CD14-positive monocyte (primary cell): ENCODE measurements at regions not wholly inside any gene's neighbourhood (a gene's known extent, or its start where the extent isn't known, plus 50 kb on each side); places are given as distances from the start of the nearest gene placed in this dataset.
A peak's percentile ranks its signal among the peaks of the same experiment; 100 is the strongest.
"Not testable (repeated sequence)": the region's sequence is repeated elsewhere in the genome, so short reads cannot be mapped to it uniquely, and the experiment has no call there.

Experiments
- DNase-seq, 3 donors: peaks; one replicate each; pipeline ENCODE4 v3.0.0-alpha.2; 2011 to 2022
- H2AFZ ChIP-seq: 2 replicates; pipeline ENCODE4 v1.6.0; 2012; ENCODE audit warnings: mild to moderate bottlenecking, low read depth, low read length, inconsistent platforms; ENCODE audit not compliant: insufficient read depth, poor library complexity, severe bottlenecking
- H3K27ac ChIP-seq, 2 donors: 1 replicate in 1 of 2; 2 replicates in 1 of 2; pipeline ENCODE4 v1.5.1; 2012 to 2013; ENCODE audit warnings: low read length in 2 of 2, control low read depth in 1 of 2, inconsistent platforms in 1 of 2, low read depth in 1 of 2, mild to moderate bottlenecking in 1 of 2
- H3K27me3 ChIP-seq, 2 donors: one replicate each; pipeline versions ENCODE4 v1.6.0 to v1.6.1; 2011 to 2013; ENCODE audit warnings: low read length in 2 of 2; ENCODE audit not compliant: control insufficient read depth in 2 of 2, insufficient read depth in 2 of 2
- H3K36me3 ChIP-seq, 2 donors: replicated peaks in 1 of 2; 1 replicate in 1 of 2; 2 replicates in 1 of 2; pipeline versions ENCODE4 v1.5.1 to v1.6.1; 2012 to 2013; ENCODE audit warnings: low read length in 2 of 2, control low read depth in 1 of 2, inconsistent platforms in 1 of 2, mild to moderate bottlenecking in 1 of 2; ENCODE audit not compliant: insufficient read depth in 2 of 2, control insufficient read depth in 1 of 2
- H3K4me1 ChIP-seq, 2 donors: 1 replicate in 1 of 2; 2 replicates in 1 of 2; pipeline versions ENCODE4 v1.5.1 to v1.6.1; 2012 to 2013; ENCODE audit warnings: low read length in 2 of 2, control low read depth in 1 of 2, inconsistent platforms in 1 of 2, mild to moderate bottlenecking in 1 of 2, moderate library complexity in 1 of 2; ENCODE audit not compliant: insufficient read depth in 2 of 2, control insufficient read depth in 1 of 2
- H3K4me2 ChIP-seq: replicated peaks from 2 replicates; pipeline ENCODE3; 2012; ENCODE audit warnings: low read length, moderate library complexity, mild to moderate bottlenecking; ENCODE audit not compliant: poor library complexity, severe bottlenecking; ENCODE audit errors: extremely low read depth
- H3K4me3 ChIP-seq, 3 experiments: fragments of 200-600 bp in 1 of 3; sonication (generic) in 1 of 3; replicated peaks in 1 of 3; 1 replicate in 2 of 3; 2 replicates in 1 of 3; pipeline ENCODE4 v1.5.1; 2011 to 2013; ENCODE audit warnings: low read length in 3 of 3, mild to moderate bottlenecking in 3 of 3, control low read depth in 2 of 3, low read depth in 2 of 3, inconsistent platforms in 1 of 3, moderate library complexity in 1 of 3
- H3K79me2 ChIP-seq: 2 replicates; pipeline ENCODE4 v1.6.0; 2012; ENCODE audit warnings: mild to moderate bottlenecking, control low read depth, inconsistent platforms, low read length, moderate library complexity; ENCODE audit not compliant: insufficient read depth
- H3K9ac ChIP-seq: 2 replicates; pipeline ENCODE4 v1.6.0; 2017; ENCODE audit warnings: low read length, mild to moderate bottlenecking; ENCODE audit not compliant: insufficient read depth, poor library complexity, severe bottlenecking
- H3K9me3 ChIP-seq, 2 donors: replicated peaks in 1 of 2; 1 replicate in 1 of 2; 2 replicates in 1 of 2; pipeline versions ENCODE4 v1.5.1 to v1.6.1; 2012 to 2013; ENCODE audit warnings: low read length in 2 of 2, control low read depth in 1 of 2; ENCODE audit not compliant: control insufficient read depth in 1 of 2, insufficient read depth in 1 of 2
- H4K20me1 ChIP-seq: 2 replicates; pipeline ENCODE4 v1.6.0; 2012; ENCODE audit warnings: mild to moderate bottlenecking, low read length, control low read depth, moderate library complexity; ENCODE audit not compliant: insufficient read depth
- H3K27ac Mint-ChIP-seq, 7 donors: one replicate each; pipeline ENCODE4 v1.8.0; 2020; ENCODE audit warnings: mild to moderate bottlenecking in 7 of 7, mixed read lengths in 7 of 7, moderate library complexity in 6 of 7, inconsistent platforms in 2 of 7
- H3K27me3 Mint-ChIP-seq, 3 donors: one replicate each; pipeline ENCODE4 v1.8.0; 2021 to 2022; ENCODE audit warnings: low read depth in 3 of 3, mild to moderate bottlenecking in 3 of 3, mixed read lengths in 3 of 3, moderate library complexity in 3 of 3, inconsistent platforms in 1 of 3
- H3K36me3 Mint-ChIP-seq, 2 donors: one replicate each; pipeline ENCODE4 v1.8.0; 2020; ENCODE audit warnings: mixed read lengths in 2 of 2, inconsistent platforms in 1 of 2, mild to moderate bottlenecking in 1 of 2
- H3K4me1 Mint-ChIP-seq: one replicate; pipeline ENCODE4 v1.8.0; 2020; ENCODE audit warnings: mild to moderate bottlenecking, mixed read lengths
- H3K4me3 Mint-ChIP-seq, 2 donors: one replicate each; pipeline ENCODE4 v1.8.0; 2020; ENCODE audit warnings: mild to moderate bottlenecking in 2 of 2, mixed read lengths in 2 of 2, moderate library complexity in 1 of 2
- H3K9me3 Mint-ChIP-seq, 7 donors: one replicate each; pipeline ENCODE4 v1.8.0; 2020 to 2022; ENCODE audit warnings: mixed read lengths in 7 of 7, mild to moderate bottlenecking in 6 of 7, moderate library complexity in 6 of 7, inconsistent platforms in 2 of 7
- WGBS: methylation state at CpG from one replicate; pipeline ENCODE4 v1.1.5; 2013; ENCODE audit warnings: missing lambda C conversion rate; ENCODE audit not compliant: insufficient coverage; 5-methylcytosine and 5-hydroxymethylcytosine counted together
- intact Hi-C, 2 donors: fragments of 100-400 bp; cut with micrococcal nuclease; formaldehyde crosslinking; loops; one replicate each; pipeline versions ENCODE4 v1.15.0 to v1.15.1; 2023
- TF ChIP-seq, protein P1 (sequence below): fragments of 200-600 bp; IDR thresholded peaks from one replicate; pipeline ENCODE4 v1.8.0; 2022; ENCODE audit warnings: antibody characterized with exemption, mild to moderate bottlenecking

DNA sequence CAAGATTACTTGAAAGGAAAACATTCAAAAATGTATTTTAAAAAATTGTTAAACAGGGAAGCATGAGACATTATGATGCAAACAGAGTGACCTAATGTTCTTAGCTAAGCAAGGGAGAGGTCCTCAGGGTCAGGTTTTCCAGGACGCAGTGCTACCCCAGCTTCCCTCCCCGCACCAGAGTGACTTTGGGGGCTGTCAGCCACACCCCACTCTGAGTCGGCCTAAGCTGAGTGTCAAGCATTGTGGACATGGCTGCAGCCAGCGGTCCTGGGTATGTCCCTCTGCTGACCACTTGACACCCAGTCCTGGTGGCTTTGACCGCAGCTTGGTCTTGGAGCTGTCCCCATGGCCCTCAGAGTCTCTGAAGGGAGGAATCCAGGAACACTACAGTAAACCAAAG lies 54.9 kb upstream of the CD93 start:
- Mint-ChIP-seq H3K36me3 (peaks cover 5 to 7% of the 10 kb centered on the region in 2 donors), H3K9me3 (no peaks in the 10 kb centered on the region), H3K4me1 (peaks cover 86% of the 10 kb centered on the region), H3K27ac (peak overlapping the region in 6 of 7 donors; percentile 95 to 100 (median 98)), H3K27me3 (peaks cover 0 to 7% (median 0%) of the 10 kb centered on the region in 3 donors), H3K4me3 (no peak overlapping the region)
- intact Hi-C loops = no loop called here
- Histone ChIP-seq H3K4me3 (no peak overlapping the region), H3K27ac (peak overlapping the region; percentile 96 to 100), H3K27me3 (no peaks in the 10 kb centered on the region), H3K9me3 (no peaks in the 10 kb centered on the region), H3K9ac (peak overlapping the region; percentile 84), H3K79me2 (no peaks in the 10 kb centered on the region), H4K20me1 (no peaks in the 10 kb centered on the region), H2AFZ (no peak overlapping the region), H3K4me2 (no peak overlapping the region), H3K36me3 (no peaks in the 10 kb centered on the region), H3K4me1 (peaks cover 86 to 95% of the 10 kb centered on the region in 2 donors)
- TF ChIP-seq, protein P1, sequence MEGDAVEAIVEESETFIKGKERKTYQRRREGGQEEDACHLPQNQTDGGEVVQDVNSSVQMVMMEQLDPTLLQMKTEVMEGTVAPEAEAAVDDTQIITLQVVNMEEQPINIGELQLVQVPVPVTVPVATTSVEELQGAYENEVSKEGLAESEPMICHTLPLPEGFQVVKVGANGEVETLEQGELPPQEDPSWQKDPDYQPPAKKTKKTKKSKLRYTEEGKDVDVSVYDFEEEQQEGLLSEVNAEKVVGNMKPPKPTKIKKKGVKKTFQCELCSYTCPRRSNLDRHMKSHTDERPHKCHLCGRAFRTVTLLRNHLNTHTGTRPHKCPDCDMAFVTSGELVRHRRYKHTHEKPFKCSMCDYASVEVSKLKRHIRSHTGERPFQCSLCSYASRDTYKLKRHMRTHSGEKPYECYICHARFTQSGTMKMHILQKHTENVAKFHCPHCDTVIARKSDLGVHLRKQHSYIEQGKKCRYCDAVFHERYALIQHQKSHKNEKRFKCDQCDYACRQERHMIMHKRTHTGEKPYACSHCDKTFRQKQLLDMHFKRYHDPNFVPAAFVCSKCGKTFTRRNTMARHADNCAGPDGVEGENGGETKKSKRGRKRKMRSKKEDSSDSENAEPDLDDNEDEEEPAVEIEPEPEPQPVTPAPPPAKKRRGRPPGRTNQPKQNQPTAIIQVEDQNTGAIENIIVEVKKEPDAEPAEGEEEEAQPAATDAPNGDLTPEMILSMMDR = no peak
- DNase-seq = peak; percentile 50 to 68 (median 59)
- WGBS = 67% methylated on average over 5 of the region's 5 CpGs

DNA sequence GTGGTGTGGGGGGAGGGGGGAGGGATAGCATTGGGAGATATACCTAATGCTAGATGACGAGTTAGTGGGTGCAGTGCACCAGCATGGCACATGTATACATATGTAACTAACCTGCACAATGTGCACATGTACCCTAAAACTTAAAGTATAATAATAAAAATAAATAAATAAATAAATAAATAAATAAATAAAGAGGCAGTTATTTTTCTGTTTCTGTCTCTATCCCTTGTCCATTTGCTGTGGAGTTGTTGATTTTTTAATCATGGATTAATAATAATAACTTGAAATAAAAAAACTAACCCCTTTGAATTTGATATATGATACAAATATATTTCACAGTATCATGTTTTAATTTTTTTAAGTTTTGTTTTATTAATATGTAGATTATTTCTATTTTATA lies 53.9 kb upstream of the CD93 start:
- H3K4me2 ChIP-seq, H3K27me3 ChIP-seq, H3K27ac ChIP-seq, H3K27me3 Mint-ChIP-seq, DNase-seq, H4K20me1 ChIP-seq, H2AFZ ChIP-seq, H3K9ac ChIP-seq, H3K36me3 Mint-ChIP-seq, H3K36me3 ChIP-seq, H3K9me3 Mint-ChIP-seq, H3K9me3 ChIP-seq, H3K4me3 Mint-ChIP-seq, intact Hi-C loops, H3K27ac Mint-ChIP-seq, H3K4me3 ChIP-seq, H3K79me2 ChIP-seq: not testable (repeated sequence)
- H3K4me1 ChIP-seq = peaks cover 85 to 95% of the 10 kb centered on the region in 2 donors
- H3K4me1 Mint-ChIP-seq = peaks cover 87% of the 10 kb centered on the region
- no CpG with 5 or more reads among the region's 1 CpG for WGBS
